ENCODE measurements at regions not wholly inside any gene's neighbourhood (a gene's known extent, or its start where the extent isn't known, plus 50 kb on each side); places are given as distances from the start of the nearest gene placed in this dataset.
A peak's percentile ranks its signal among the peaks of the same experiment; 100 is the strongest.

DNA sequence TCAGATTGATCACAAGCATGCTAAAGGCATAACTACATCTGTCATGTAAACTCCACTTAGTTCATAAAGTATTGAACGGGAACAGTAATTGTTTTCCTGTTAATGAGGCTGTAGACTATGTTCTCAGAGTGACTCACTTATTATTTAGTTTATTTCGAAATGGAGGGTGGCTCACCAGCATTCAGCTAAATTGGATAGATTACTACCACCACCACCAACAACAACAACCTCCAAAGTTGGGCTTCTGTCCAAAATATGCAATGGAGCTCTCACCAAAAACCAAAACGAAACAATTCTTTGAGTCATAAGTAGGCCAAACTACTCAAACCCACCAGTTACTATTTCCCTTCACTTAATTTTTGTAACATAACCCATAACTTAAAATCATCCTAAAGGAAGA, 127.9 kb upstream of the NRBF2 start:
- DNase-seq (ENCODE audit: low read depth, low spot score) (no peak), ATAC-seq (no peak)
- Histone ChIP-seq H3K36me3 (ENCODE audit: control insufficient read depth, insufficient read depth, low read length) (no peaks in the 10 kb centered on the region), H3K27me3 (ENCODE audit: control insufficient read depth, insufficient read depth, low read length) (peaks cover 46% of the 10 kb centered on the region), H3K4me3 (ENCODE audit: low read depth in 2 of 2, low read length in 2 of 2) (no peak overlapping the region), H3K27ac (ENCODE audit: low read length) (no peak overlapping the region), H3K4me1 (ENCODE audit: control insufficient read depth, insufficient read depth, low read length) (no peaks in the 10 kb centered on the region), H3K9me3 (ENCODE audit: control insufficient read depth, insufficient read depth, low read depth, low read length) (no peaks in the 10 kb centered on the region)
- ChIA-PET POLR2A (no interaction called here), CTCF (no interaction called here)
- intact Hi-C loops (cut with micrococcal nuclease; ENCODE audit: unreplicated experiment) (no loop called here), in situ Hi-C loops (cut with HindIII; ENCODE audit: low pct_unique_long_range_greater_than_20kb, low sequenced_read_pairs) (no loop called here)
- no peak for TF ChIP-seq TCF7L2 (IDR thresholded peaks at IDR 0.05; ENCODE audit: low read depth, low read length)
- no peak for TF ChIP-seq POLR2AphosphoS5 (IDR thresholded peaks at IDR 0.05; ENCODE audit: low read depth, low read length)
- TF ChIP-seq, protein P1, sequence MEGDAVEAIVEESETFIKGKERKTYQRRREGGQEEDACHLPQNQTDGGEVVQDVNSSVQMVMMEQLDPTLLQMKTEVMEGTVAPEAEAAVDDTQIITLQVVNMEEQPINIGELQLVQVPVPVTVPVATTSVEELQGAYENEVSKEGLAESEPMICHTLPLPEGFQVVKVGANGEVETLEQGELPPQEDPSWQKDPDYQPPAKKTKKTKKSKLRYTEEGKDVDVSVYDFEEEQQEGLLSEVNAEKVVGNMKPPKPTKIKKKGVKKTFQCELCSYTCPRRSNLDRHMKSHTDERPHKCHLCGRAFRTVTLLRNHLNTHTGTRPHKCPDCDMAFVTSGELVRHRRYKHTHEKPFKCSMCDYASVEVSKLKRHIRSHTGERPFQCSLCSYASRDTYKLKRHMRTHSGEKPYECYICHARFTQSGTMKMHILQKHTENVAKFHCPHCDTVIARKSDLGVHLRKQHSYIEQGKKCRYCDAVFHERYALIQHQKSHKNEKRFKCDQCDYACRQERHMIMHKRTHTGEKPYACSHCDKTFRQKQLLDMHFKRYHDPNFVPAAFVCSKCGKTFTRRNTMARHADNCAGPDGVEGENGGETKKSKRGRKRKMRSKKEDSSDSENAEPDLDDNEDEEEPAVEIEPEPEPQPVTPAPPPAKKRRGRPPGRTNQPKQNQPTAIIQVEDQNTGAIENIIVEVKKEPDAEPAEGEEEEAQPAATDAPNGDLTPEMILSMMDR (IDR thresholded peaks at IDR 0.05), result no peak
- TF ChIP-seq, protein P2, sequence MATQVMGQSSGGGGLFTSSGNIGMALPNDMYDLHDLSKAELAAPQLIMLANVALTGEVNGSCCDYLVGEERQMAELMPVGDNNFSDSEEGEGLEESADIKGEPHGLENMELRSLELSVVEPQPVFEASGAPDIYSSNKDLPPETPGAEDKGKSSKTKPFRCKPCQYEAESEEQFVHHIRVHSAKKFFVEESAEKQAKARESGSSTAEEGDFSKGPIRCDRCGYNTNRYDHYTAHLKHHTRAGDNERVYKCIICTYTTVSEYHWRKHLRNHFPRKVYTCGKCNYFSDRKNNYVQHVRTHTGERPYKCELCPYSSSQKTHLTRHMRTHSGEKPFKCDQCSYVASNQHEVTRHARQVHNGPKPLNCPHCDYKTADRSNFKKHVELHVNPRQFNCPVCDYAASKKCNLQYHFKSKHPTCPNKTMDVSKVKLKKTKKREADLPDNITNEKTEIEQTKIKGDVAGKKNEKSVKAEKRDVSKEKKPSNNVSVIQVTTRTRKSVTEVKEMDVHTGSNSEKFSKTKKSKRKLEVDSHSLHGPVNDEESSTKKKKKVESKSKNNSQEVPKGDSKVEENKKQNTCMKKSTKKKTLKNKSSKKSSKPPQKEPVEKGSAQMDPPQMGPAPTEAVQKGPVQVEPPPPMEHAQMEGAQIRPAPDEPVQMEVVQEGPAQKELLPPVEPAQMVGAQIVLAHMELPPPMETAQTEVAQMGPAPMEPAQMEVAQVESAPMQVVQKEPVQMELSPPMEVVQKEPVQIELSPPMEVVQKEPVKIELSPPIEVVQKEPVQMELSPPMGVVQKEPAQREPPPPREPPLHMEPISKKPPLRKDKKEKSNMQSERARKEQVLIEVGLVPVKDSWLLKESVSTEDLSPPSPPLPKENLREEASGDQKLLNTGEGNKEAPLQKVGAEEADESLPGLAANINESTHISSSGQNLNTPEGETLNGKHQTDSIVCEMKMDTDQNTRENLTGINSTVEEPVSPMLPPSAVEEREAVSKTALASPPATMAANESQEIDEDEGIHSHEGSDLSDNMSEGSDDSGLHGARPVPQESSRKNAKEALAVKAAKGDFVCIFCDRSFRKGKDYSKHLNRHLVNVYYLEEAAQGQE (IDR thresholded peaks at IDR 0.05; ENCODE audit: insufficient read depth in 1 of 2, low read depth in 2 of 2, low read length in 1 of 2), result no peak
- TF ChIP-seq SIN3A (IDR thresholded peaks at IDR 0.05; ENCODE audit: borderline replicate concordance, insufficient read depth, low read depth, low read length), result no peak
- BruUV-seq (replicated peaks), result no TSS peak

DNA sequence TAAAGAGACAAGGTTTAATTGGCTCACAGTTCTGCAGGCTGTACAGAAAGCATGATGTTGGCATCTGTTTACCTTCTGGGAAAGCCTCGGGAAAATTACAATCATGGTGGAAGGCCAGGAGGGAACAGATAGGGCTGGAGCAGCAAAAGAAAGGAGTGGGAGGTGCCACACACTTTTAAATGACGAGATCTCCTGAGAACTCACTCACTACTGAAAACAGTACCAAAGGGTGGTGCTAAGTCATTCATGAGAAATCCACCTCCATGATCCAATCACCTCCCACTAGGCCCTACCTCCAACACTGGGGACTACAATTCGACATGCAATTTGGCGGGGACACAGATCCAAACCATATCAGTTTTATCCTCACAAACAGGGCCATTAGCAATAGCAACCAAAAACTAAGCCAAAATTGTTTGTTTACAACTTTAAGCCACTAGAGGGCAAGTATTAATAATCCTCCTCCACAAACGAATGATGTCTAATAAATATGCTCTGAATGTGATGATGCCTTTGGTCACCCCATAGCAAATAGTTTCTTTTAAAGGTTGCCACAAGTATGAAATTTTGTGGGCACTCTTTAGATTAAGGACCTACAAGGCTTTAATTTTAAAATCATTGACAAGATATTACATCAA, 129.2 kb upstream of the NRBF2 start:
- no TSS peak for BruUV-seq (replicated peaks)
- ChIA-PET CTCF (no interaction called here), POLR2A (no interaction called here)
- no peaks in the 10 kb centered on the region for H3K36me3 ChIP-seq (ENCODE audit: control insufficient read depth, insufficient read depth, low read length)
- in situ Hi-C loops (cut with HindIII; ENCODE audit: low pct_unique_long_range_greater_than_20kb, low sequenced_read_pairs), result no loop called here
- TF ChIP-seq, protein P1 (IDR thresholded peaks at IDR 0.05), result peak; percentile 52
- no peak for TF ChIP-seq SIN3A (IDR thresholded peaks at IDR 0.05; ENCODE audit: borderline replicate concordance, insufficient read depth, low read depth, low read length)
- ATAC-seq (no peak), DNase-seq (ENCODE audit: low read depth, low spot score) (no peak)
- no peak overlapping the region for H3K27ac ChIP-seq (ENCODE audit: low read length)
- H3K4me1 ChIP-seq (ENCODE audit: control insufficient read depth, insufficient read depth, low read length), result no peaks in the 10 kb centered on the region
- H3K9me3 ChIP-seq (ENCODE audit: control insufficient read depth, insufficient read depth, low read depth, low read length), result no peaks in the 10 kb centered on the region
- H3K4me3 ChIP-seq (ENCODE audit: low read depth in 2 of 2, low read length in 2 of 2), result no peak overlapping the region
- H3K27me3 ChIP-seq (ENCODE audit: control insufficient read depth, insufficient read depth, low read length), result peaks cover 54% of the 10 kb centered on the region
- intact Hi-C loops (cut with micrococcal nuclease; ENCODE audit: unreplicated experiment), result no loop called here
